ENCODE measurements at regions not wholly inside any gene's neighbourhood (a gene's known extent, or its start where the extent isn't known, plus 50 kb on each side); places are given as distances from the start of the nearest gene placed in this dataset.
"Not testable (repeated sequence)": the region's sequence is repeated elsewhere in the genome, so short reads cannot be mapped to it uniquely, and the experiment has no call there.

DNA sequence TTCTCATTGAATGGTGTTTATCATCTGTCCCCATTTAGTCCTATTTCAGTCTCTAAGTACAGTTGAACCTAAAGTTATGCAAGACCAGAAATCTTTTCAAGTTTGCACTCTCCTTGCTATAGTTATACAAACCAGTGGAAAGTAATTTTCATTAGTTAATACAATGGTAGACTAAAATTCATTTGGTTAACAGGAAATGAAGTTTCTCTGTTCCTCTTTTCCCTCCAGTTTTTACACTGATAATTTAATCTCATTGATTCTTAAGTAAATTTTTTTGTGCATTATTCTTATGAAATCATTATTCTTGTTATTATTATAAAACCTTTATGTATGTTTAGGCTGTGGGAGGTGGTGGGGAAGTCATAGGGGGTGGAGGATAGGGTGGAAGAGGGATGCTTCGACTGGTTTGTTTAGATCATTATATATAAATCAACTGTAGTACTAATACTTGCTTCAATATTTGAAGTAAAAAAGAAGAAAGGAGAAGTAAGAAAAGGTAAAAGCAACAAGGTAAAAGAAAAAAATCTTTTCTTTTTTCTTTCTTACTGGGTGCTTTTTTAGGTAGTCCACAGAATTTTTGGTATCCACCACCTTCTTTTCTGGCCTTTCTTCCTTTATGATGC is 104.1 kb downstream of the GPR85 start:
- no peak for DNase-seq (ENCODE audit: low read depth)

DNA sequence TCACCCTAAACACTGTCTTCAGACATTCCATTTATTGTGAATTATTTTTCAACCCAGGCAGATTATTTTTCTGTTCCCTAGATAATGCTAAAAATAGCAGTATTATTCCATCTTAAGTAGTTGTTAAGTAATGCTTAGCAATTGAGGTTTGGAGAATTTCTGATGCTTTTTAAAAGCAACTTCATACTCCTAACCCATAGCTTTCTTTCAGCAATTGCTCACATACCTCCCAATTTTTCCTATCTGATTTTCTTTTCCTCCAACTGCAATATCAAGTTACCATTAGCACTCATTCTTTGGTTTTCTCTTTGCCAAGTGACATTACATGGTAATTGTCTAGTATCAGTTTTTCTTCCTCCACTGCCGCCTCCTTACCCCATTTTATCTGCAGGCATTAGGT is 104.7 kb downstream of the GPR85 start:
- no peak for DNase-seq (ENCODE audit: low read depth)

DNA sequence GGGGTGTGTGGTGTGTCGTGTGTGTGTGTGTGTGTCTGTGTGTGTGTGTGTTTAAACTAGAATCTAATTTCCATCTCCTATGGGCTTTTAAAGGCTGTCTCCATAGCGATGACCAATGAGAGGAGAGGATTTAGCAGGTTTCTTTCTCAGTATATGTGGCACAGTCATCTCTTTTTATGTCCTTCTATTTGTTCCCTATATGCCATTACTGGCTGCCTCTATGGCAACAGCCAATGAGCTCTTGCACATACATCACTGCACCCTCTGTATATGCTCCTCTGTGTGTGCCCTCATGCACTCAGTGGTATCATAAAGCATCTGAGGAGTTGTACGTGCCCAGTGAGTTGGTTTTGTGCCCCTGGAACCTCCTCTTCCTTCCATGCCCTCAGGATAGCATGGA is 107.6 kb downstream of the GPR85 start:
- DNase-seq (ENCODE audit: low read depth) = not testable (repeated sequence)

DNA sequence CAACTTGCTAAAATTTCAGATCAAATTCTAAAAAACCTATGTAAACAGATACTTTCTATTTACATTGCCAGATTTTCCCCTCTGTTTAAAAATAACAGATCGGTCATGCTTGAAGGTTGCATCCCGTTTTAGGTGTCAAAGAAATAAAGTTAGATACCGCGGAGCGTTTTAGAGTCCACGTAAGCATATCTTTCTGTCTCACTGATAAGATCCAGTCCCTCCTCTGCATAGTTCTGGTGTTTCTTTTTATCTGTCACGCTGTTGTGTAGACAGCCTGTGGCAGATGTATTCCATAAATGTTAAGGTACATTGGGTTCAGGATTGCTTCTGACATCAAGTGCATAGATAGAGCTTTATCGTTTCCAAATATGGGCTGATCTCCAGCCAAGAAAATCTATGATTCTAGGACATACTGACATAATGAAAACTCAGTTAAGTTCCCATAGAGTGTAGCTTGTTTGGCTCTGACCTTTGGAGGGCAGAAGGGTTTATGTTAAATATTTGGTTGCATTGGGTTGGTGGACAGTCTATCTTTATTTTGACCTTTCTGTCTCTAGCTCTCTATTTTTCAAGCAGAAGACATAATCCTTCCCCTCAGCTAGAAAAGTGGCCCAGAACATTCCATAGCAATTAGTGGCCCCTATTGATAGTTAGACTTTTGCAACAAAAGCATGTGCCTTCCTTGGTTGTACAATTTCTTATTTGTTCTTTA is 109.2 kb downstream of the GPR85 start:
- DNase-seq (ENCODE audit: low read depth) = not testable (repeated sequence)

DNA sequence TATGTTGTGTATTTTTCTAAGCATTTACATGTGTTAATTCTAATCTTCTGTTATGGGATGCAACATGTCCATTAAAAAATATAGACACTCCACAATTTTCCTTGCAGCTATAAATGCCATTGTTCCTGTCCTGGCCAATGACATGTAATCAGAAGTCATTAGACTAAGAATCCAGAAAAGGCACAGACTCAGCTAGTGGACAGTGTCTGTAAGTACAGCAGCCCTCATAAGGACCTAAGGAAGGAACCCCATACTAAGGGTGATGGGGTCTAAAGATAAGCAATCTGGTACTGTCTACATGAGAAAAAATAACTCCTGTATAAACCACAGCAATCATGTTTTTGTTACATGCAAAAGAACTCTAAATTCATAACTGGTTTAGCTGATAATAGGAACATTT is 115.9 kb downstream of the GPR85 start:
- no peak for DNase-seq (ENCODE audit: low read depth)

DNA sequence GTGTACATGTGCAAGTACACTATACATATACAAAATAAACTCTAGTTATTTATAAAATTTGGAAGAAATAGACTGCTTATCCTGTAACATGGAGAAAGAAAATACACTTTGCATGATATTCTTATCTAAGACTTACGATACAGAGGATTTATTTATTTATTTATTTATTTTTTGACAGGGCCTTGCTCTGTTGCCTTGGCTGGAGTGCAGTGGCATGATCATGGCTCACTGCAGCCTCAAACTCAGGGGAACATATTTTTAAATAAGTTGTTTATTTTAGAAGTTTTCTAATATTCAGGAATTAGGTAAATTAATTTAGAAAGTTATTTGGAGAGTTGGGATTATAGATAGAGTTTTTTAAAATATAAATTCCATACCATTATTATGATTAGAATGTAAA is 116.7 kb downstream of the GPR85 start:
- DNase-seq (ENCODE audit: low read depth) = no peak

DNA sequence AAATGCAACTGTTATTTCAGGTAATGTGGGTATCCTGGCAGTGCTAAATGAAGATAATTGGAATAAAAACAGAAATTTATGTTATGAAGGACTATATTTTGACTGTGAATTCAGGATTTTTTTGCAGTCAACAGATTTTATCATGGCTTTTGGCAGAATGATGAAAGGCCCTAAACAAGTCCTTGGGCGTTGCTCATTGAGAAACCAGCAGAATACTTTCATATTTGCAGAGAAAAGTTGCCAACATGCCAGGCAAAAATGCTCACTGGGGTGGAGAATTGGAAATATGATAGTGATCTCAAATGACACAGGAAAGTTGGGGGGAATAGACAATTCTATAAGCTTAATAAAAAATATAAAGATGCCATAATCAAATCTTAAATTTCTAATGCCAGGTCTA is 121.1 kb downstream of the GPR85 start:
- DNase-seq (ENCODE audit: low read depth) = no peak

DNA sequence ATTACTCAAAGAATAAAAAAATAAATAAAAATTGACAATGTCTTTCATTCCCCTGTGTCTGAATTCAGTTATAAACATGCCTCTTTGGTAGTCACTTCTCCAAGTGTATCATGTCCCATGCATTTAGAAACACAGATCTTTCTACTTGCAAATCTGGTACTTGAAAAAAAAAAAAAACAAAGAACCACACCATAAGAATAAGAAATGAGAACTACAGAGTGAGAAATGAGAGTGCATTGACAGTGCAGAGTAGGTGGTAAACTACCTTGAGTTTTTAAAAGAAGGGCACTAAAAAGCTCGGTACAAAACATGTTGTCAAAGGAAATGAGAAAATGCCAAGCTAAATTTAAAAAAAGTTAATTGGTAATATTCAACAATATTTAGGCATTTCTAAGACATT is 123.0 kb downstream of the GPR85 start:
- DNase-seq (ENCODE audit: low read depth) = no peak

DNA sequence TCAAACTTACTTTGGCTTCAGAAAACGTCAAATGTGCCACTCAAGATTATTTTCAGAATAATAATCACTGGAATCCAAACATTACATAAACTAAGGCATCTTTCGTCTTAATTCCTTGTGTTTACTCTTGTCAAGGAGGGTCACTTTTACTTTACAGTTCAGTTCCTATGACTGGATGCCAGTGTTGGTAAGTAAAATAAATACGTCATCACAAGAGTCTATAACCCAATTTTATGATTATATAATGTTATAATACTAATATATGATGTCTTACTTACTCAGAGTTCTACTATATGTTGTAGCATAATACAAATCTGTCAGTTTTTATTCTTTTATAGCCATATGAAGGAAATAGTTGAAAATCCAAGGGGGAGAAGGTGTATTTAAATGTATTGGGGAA is 123.8 kb downstream of the GPR85 start:
- no peak for DNase-seq (ENCODE audit: low read depth)

DNA sequence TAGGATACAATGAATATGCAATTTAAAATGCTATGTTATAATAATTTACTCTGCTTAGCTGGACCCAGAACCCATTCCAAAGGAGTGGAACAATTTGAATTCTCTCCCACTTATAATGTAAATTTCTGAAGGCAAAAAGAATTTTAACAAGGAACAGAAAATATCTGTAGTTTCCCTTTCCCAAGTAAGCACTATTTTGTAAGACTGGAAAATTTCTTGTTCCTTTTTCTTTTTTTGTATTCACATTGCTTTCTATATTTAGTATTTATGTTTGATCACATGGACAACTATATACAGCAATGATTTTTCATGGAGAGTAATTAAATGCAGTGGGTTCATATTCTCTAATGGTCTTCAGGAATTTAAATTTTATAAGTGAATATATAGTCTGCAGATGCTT is 127.4 kb downstream of the GPR85 start:
- DNase-seq (ENCODE audit: low read depth) = no peak

DNA sequence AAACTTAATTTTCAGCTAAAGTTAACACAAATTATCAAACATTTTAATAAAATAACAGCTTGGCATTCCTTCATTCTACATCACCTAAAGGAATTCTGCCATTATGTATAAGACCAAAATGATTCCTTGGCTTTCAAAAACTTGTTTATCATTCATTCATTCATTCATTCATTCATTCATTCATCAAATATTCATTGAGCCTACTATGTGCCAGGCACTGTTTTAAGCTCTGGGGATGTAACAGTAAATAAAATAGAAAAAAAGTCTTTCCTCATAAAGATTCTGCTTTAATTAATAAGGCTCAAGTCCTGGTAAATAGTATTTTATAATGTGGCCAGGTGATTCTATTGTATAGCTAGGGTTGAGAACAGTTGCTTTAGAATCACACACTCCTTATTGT is 127.9 kb downstream of the GPR85 start:
- no peak for DNase-seq (ENCODE audit: low read depth)

DNA sequence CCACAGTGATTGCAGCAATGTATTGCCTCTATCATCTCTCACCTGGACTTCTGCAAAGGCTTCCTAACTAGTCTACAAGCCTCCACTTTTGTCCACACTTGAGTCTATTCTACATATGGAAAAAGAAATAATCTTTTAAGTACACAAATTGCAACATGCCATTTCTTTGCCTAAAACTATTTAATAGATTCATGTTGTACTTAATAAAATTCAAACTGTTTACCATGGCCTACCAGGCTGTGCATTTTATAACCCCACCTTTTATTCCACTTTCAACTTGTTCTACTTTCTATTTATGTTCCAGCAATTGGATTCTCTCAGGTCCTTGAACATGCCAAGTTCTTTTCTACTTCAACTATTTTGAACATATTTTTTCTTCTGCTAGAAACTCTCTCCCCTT is 128.7 kb downstream of the GPR85 start:
- DNase-seq (ENCODE audit: low read depth) = no peak

DNA sequence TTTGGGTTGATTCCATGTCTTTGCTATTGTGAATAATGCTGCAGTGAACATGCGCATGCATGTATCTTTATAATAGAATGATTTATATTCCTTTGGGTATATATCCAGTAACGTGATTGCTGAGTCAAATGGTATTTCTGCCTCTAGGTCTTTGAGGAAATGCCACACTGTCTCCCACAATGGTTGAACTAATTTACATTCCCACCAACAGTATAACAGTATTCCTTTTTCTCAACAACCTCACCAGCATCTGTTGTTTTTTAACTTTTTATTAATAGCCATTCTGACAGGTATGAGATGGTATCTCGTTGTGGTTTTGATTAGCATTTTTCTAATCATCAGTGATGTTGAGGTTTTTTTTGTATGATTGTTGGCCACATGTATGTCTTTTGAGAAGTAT is 133.6 kb downstream of the GPR85 start:
- not testable (repeated sequence) for DNase-seq (ENCODE audit: low read depth)

DNA sequence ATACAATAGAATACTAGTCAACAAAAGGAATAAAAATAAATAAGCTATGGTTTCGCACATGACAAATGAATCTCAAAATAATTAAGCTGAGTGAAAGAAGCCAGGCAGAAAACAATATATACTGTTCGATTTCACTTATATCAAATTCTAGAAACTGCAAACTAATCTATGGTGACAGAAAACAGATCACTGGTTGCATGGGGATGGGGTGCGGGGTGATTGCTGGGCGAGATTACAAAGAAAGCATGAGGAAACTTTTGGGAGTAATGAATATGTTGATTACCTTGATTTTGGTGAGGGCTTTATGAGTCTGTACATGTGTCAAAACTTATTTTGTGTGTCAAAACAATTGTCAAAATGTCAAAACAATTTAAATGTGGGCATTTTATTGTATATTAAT is 135.6 kb downstream of the GPR85 start:
- DNase-seq (ENCODE audit: low read depth) = no peak

DNA sequence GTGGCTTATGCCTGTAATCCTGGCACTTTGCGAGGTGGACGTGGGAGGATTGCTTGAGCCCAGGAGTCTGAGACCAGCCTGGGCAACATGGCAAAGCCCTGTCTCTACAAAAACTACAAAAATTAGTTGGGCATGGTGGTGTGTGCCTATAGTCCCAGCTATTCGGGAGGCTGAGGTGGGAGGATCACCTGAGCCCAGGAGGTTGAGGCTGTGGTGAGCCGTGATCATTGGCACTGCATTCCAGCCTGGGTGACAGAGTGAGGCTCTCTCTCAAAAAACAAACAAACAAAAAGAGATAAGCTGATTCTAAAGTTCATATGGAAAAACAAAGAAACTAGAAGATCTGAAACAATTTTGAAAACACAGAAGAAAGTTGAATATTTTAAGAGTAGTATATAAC is 136.9 kb downstream of the GPR85 start:
- not testable (repeated sequence) for DNase-seq (ENCODE audit: low read depth)

DNA sequence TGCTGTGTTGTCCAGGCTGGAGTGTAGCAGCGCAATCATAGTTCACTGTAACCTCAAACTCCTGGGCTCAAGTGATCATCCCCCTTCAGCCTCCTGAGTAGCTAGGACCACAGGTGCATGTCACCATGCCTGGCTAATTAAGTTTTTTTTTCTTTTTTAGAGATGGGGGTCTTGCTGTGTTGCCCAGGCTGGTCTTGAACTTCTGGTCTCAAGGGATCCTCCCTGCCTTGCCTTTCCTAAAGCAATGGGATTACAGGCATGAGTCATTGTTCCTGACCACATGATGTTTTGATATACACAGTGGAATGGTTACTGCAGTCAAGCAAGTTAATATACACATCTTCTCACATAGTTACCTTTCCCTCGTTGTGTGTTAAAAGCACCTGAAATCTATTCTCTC is 140.3 kb downstream of the GPR85 start:
- no peak for DNase-seq (ENCODE audit: low read depth)

DNA sequence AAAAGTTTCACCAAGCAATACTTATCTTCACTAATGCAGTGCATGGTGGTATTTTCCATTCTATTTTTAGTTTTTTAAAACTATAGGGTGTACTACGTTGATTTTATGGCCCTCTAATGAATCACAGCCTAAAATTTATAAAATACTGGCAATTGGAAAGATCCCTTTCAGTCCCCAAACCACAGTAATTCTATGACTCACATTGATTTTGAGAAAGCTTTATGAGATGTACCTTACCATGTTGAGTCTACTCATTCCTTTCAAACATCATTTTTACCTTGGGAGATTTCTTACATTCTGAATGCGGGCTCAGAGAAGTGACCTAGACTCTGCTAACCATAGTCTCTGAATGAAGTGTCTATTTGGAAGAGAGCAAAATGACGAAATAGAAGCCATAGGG is 141.6 kb downstream of the GPR85 start:
- DNase-seq (ENCODE audit: low read depth) = no peak

DNA sequence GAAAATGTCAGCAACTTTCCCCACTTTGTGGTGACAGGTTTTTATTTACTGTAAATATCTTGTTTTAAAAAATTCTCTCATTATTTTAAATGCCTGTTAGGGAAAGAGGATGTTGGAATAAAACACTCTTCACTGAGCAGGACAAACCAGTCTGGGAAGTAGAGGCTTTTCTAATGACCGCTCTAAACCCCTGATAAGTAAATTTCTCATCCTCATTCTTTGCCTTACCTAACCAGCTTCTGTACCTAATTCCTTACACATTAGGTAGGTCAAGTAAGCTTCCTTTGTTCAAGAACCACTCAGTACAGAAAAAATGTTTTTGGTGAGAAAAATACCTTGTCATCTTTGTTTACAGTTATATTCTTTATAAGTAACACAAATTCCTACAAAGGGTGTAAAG is 143.6 kb downstream of the GPR85 start:
- DNase-seq (ENCODE audit: low read depth) = no peak

DNA sequence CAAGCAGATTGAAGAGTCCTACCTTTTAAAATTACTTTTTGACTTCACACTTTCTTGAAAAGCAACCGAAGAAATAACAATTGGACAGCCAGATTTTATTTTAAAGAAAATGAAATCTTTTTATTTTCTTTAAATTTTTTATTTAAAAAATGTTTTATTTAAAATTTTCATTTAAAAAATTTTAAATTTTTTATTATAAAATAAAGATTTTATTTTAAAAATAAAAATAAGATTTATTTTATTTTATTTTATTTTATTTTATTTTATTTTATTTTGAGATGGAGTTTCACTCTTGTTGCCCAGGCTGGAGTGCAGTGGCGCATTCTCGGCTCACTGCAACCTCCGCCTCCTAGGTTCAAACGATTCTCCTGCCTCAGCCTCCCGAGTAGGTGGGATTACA is 144.5 kb downstream of the GPR85 start:
- not testable (repeated sequence) for DNase-seq (ENCODE audit: low read depth)

DNA sequence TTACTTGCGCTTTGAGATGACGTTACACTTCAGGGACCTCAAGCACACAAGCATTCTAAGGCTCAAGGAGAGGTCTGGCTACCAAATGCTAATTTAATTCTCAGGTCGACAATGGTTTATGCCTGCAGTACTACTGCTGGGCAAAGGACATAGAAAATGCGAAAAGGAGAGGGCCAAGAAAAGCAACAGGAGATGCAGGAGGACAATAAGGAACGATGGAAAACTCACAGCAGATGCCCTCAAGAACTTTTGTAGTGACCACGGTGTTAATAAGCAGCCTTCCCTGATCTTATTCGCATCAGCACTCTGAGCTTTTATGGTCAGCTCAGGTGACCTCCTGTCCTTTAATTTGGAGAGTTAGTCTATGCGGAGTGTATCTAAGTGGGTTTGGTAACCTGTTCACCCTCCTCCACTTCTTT is 146.3 kb downstream of the GPR85 start:
- no peak for DNase-seq (ENCODE audit: low read depth)

DNA sequence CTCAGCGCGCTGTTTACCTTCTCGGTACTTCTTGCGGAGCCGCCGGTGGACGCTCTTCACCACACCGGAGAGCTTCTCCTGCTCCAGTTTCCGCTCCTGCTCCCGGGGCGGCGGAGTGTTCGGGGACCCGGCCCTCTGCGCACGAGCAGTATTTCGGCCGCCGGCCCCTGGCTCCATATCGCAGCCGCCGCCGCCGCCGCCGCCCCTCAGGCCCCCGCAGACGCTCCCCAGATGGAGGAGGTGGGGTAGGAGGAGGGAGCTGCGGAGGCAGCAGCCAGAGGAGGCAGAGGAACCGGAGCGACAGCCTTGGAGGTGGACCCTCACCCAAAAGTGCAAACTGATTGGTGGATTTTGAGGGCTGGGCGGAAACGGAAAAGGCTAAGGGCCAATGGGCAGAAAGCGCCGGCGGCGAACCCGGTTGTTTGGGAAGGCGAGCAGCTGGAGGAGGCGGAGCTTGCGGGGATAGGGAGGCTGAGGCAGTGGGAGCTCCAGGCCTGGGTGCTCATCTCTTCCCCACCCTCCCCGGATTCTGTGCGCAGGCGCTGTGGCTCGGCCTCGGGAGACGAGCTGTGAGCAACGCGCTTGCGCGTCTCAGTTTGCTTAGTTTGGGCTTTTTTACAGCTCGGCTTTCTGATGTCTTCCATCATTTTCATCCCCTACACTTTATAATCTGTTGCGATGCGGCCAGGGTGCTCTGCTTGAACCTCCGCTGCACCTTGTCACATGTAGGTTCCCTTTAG is 146.9 kb downstream of the GPR85 start:
- DNase-seq (ENCODE audit: low read depth) = peak; percentile 99

DNA sequence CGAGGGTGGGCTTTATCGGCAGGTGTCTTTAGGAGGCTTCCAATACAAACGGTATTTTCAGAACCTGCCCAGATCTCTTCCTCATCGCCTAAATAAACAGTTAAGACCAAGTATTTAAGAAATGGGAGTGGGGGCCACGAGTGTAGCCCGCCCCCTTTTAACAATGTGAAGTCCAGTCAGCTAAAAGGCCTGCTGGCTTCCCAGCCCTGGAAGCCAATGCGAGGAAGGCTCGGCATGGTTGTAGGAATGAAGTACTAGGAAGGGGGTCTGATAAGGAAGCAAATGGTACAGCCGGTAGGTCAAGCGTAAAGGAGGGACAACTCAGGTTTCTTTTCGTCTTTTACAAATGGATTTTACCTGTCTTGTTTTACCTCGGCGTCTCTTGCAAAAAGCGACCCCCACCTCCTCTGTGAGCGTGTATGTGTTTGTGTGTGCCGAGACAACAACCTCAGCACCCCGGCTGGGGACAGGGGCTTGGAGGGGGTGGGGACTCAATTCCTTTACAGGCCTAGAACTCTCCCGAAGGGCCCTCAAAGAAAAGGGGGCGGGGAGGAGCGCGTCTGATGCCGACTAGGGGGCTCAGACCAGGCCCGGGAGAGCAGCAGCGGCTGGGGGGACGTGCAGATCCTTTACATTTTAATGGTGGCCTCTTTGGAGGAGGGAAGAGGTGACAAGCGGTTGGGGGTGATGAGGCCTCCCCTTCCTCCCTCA is 147.6 kb downstream of the GPR85 start:
- no peak for DNase-seq (ENCODE audit: low read depth)
